GM23338 (cell line): ENCODE measurements at regions not wholly inside any gene's neighbourhood (a gene's known extent, or its start where the extent isn't known, plus 50 kb on each side); places are given as distances from the start of the nearest gene placed in this dataset.

Experiments
- CREB1 ChIP-seq: fragments of 250-450 bp; sonication (Bioruptor Pico); IDR thresholded peaks from 2 replicates; pipeline ENCODE4 v1.5.0; 2020; ENCODE audit warnings: low read depth, mild to moderate bottlenecking, moderate library complexity
- ETS1 ChIP-seq: IDR thresholded peaks from 2 replicates; pipeline ENCODE4 v1.6.1; 2016; ENCODE audit warnings: antibody characterized with exemption
- EZH2 ChIP-seq: fragments of 200-600 bp; sonication (generic); IDR thresholded peaks from one replicate; pipeline ENCODE4 v1.8.0; 2017; ENCODE audit warnings: antibody characterized with exemption, mild to moderate bottlenecking, low read depth; ENCODE audit not compliant: unreplicated experiment
- EZH2phosphoT487 ChIP-seq: fragments of 200-600 bp; sonication (generic); IDR thresholded peaks from one replicate; pipeline ENCODE4 v1.8.1; 2018; ENCODE audit warnings: antibody characterized with exemption; ENCODE audit not compliant: unreplicated experiment
- JUNB ChIP-seq: IDR thresholded peaks from one replicate; pipeline ENCODE4 v1.6.1; 2016; ENCODE audit warnings: antibody characterized with exemption; ENCODE audit not compliant: unreplicated experiment
- NANOG ChIP-seq: IDR thresholded peaks from 2 replicates; pipeline ENCODE4 v1.6.1; 2016; ENCODE audit warnings: antibody characterized with exemption, borderline replicate concordance
- POLR2AphosphoS5 ChIP-seq: IDR thresholded peaks from 2 replicates; pipeline ENCODE4 v1.6.1; 2016; ENCODE audit warnings: antibody characterized with exemption, low read depth
- ZNF114 ChIP-seq: fragments of 250-450 bp; sonication (Bioruptor Pico); IDR thresholded peaks from 2 replicates; pipeline ENCODE4 v1.5.0; 2020; ENCODE audit warnings: mild to moderate bottlenecking, moderate library complexity
- TF ChIP-seq, protein P1 (sequence below), 2 experiments: fragments of 200-600 bp in 1 of 2; sonication (generic) in 1 of 2; conservative IDR thresholded peaks; 2 replicates each; pipeline versions ENCODE4 v1.5.1 to v1.6.1; 2016 to 2017; ENCODE audit warnings: antibody characterized with exemption in 2 of 2, low read depth in 2 of 2, mild to moderate bottlenecking in 2 of 2, moderate library complexity in 1 of 2
- TF ChIP-seq, protein P2 (sequence below): IDR thresholded peaks from one replicate; pipeline ENCODE4 v1.6.1; 2018; ENCODE audit warnings: antibody characterized with exemption; ENCODE audit not compliant: unreplicated experiment

- TF ChIP-seq, protein P1, sequence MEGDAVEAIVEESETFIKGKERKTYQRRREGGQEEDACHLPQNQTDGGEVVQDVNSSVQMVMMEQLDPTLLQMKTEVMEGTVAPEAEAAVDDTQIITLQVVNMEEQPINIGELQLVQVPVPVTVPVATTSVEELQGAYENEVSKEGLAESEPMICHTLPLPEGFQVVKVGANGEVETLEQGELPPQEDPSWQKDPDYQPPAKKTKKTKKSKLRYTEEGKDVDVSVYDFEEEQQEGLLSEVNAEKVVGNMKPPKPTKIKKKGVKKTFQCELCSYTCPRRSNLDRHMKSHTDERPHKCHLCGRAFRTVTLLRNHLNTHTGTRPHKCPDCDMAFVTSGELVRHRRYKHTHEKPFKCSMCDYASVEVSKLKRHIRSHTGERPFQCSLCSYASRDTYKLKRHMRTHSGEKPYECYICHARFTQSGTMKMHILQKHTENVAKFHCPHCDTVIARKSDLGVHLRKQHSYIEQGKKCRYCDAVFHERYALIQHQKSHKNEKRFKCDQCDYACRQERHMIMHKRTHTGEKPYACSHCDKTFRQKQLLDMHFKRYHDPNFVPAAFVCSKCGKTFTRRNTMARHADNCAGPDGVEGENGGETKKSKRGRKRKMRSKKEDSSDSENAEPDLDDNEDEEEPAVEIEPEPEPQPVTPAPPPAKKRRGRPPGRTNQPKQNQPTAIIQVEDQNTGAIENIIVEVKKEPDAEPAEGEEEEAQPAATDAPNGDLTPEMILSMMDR (conservative IDR thresholded peaks at IDR 0.05; ENCODE audit: low read depth in 2 of 2), result no peak
- TF ChIP-seq EZH2 (no peak), CREB1 (CRISPR knock-in tag) (no peak), POLR2AphosphoS5 (no peak), JUNB (no peak), EZH2phosphoT487 (no peak), ETS1 (no peak), NANOG (no peak), ZNF114 (CRISPR knock-in tag) (no peak)
- TF ChIP-seq, protein P2, sequence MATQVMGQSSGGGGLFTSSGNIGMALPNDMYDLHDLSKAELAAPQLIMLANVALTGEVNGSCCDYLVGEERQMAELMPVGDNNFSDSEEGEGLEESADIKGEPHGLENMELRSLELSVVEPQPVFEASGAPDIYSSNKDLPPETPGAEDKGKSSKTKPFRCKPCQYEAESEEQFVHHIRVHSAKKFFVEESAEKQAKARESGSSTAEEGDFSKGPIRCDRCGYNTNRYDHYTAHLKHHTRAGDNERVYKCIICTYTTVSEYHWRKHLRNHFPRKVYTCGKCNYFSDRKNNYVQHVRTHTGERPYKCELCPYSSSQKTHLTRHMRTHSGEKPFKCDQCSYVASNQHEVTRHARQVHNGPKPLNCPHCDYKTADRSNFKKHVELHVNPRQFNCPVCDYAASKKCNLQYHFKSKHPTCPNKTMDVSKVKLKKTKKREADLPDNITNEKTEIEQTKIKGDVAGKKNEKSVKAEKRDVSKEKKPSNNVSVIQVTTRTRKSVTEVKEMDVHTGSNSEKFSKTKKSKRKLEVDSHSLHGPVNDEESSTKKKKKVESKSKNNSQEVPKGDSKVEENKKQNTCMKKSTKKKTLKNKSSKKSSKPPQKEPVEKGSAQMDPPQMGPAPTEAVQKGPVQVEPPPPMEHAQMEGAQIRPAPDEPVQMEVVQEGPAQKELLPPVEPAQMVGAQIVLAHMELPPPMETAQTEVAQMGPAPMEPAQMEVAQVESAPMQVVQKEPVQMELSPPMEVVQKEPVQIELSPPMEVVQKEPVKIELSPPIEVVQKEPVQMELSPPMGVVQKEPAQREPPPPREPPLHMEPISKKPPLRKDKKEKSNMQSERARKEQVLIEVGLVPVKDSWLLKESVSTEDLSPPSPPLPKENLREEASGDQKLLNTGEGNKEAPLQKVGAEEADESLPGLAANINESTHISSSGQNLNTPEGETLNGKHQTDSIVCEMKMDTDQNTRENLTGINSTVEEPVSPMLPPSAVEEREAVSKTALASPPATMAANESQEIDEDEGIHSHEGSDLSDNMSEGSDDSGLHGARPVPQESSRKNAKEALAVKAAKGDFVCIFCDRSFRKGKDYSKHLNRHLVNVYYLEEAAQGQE, result no peak
These were observed 493.0 kb downstream of the ZIC3 start for GRCh38 chrX:138058931-138059330.
